ENCODE measurements at regions not wholly inside any gene's neighbourhood (a gene's known extent, or its start where the extent isn't known, plus 50 kb on each side); places are given as distances from the start of the nearest gene placed in this dataset.
"Not testable (repeated sequence)": the region's sequence is repeated elsewhere in the genome, so short reads cannot be mapped to it uniquely, and the experiment has no call there.

- no CpG with 5 or more reads among the region's 1 CpG for WGBS (ENCODE audit: insufficient coverage)
- Histone ChIP-seq H3K4me1 (ENCODE audit: control insufficient read depth, insufficient read depth, low read length) (no peaks in the 10 kb centered on the region), H3K27me3 (ENCODE audit: control insufficient read depth, insufficient read depth, low read length) (no peaks in the 10 kb centered on the region), H3K9me3 (ENCODE audit: control insufficient read depth, insufficient read depth, low read length) (peaks cover 8% of the 10 kb centered on the region), H3K27ac (ENCODE audit: low read depth, low read length) (no peak overlapping the region), H3K4me3 (ENCODE audit: low read depth, low read length) (no peak overlapping the region), H3K36me3 (ENCODE audit: control insufficient read depth, insufficient read depth, low read length) (no peaks in the 10 kb centered on the region)
- no peak for DNase-seq (ENCODE audit: low read depth in 4 of 6, low spot score in 6 of 6)
Observed at GRCh38 chr6:145155411-145155810, 579.9 kb downstream of the EPM2A start.

- no peak for DNase-seq (ENCODE audit: low read depth in 4 of 6, low spot score in 6 of 6)
Observed at GRCh38 chr6:145155873-145156782, 579.2 kb downstream of the EPM2A start.

GRCh38 chr6:145158636-145159035, 576.7 kb downstream of the EPM2A start:
- not testable (repeated sequence) for H3K9me3 ChIP-seq (ENCODE audit: control insufficient read depth, insufficient read depth, low read length); H3K27me3 ChIP-seq (ENCODE audit: control insufficient read depth, insufficient read depth, low read length); DNase-seq (ENCODE audit: low read depth in 4 of 6, low spot score in 6 of 6); H3K4me1 ChIP-seq (ENCODE audit: control insufficient read depth, insufficient read depth, low read length); H3K27ac ChIP-seq (ENCODE audit: low read depth, low read length); H3K36me3 ChIP-seq (ENCODE audit: control insufficient read depth, insufficient read depth, low read length); H3K4me3 ChIP-seq (ENCODE audit: low read depth, low read length)
- WGBS (ENCODE audit: insufficient coverage): no CpG with 5 or more reads among the region's 1 CpG

More at GRCh38 chr6:145155873-145156782, 579.2 kb downstream of the EPM2A start:
- no peak overlapping the region for H3K4me3 ChIP-seq (ENCODE audit: low read depth, low read length)
- no peaks in the 10 kb centered on the region for H3K36me3 ChIP-seq (ENCODE audit: control insufficient read depth, insufficient read depth, low read length)
- no peaks in the 10 kb centered on the region for H3K27me3 ChIP-seq (ENCODE audit: control insufficient read depth, insufficient read depth, low read length)
- no peak overlapping the region for H3K27ac ChIP-seq (ENCODE audit: low read depth, low read length)
- WGBS (ENCODE audit: insufficient coverage): 63% methylated on average over 2 of the region's 2 CpGs
- no peaks in the 10 kb centered on the region for H3K4me1 ChIP-seq (ENCODE audit: control insufficient read depth, insufficient read depth, low read length)
- peaks cover 8% of the 10 kb centered on the region for H3K9me3 ChIP-seq (ENCODE audit: control insufficient read depth, insufficient read depth, low read length)

GRCh38 chr6:145159921-145160320, 575.4 kb downstream of the EPM2A start:
- Histone ChIP-seq H3K4me3 (ENCODE audit: low read depth, low read length) (no peak overlapping the region), H3K36me3 (ENCODE audit: control insufficient read depth, insufficient read depth, low read length) (no peaks in the 10 kb centered on the region), H3K4me1 (ENCODE audit: control insufficient read depth, insufficient read depth, low read length) (no peaks in the 10 kb centered on the region), H3K27ac (ENCODE audit: low read depth, low read length) (no peak overlapping the region), H3K9me3 (ENCODE audit: control insufficient read depth, insufficient read depth, low read length) (peaks cover 8% of the 10 kb centered on the region), H3K27me3 (ENCODE audit: control insufficient read depth, insufficient read depth, low read length) (no peaks in the 10 kb centered on the region)
- DNase-seq (ENCODE audit: low read depth in 4 of 6, low spot score in 6 of 6): no peak

- Histone ChIP-seq H3K9me3 (ENCODE audit: control insufficient read depth, insufficient read depth, low read length) (peaks cover 8% of the 10 kb centered on the region), H3K36me3 (ENCODE audit: control insufficient read depth, insufficient read depth, low read length) (no peaks in the 10 kb centered on the region), H3K27ac (ENCODE audit: low read depth, low read length) (no peak overlapping the region), H3K27me3 (ENCODE audit: control insufficient read depth, insufficient read depth, low read length) (no peaks in the 10 kb centered on the region), H3K4me1 (ENCODE audit: control insufficient read depth, insufficient read depth, low read length) (no peaks in the 10 kb centered on the region), H3K4me3 (ENCODE audit: low read depth, low read length) (no peak overlapping the region)
- no CpG with 5 or more reads among the region's 1 CpG for WGBS (ENCODE audit: insufficient coverage)
- no peak for DNase-seq (ENCODE audit: low read depth in 4 of 6, low spot score in 6 of 6)
Observed at GRCh38 chr6:145161501-145161900, 573.8 kb downstream of the EPM2A start.

- no peak overlapping the region for H3K27ac ChIP-seq (ENCODE audit: low read depth, low read length)
- H3K27me3 ChIP-seq (ENCODE audit: control insufficient read depth, insufficient read depth, low read length): no peaks in the 10 kb centered on the region
- H3K4me3 ChIP-seq (ENCODE audit: low read depth, low read length): no peak overlapping the region
- WGBS (ENCODE audit: insufficient coverage): no CpG with 5 or more reads among the region's 2 CpGs
- no peaks in the 10 kb centered on the region for H3K9me3 ChIP-seq (ENCODE audit: control insufficient read depth, insufficient read depth, low read length)
- H3K4me1 ChIP-seq (ENCODE audit: control insufficient read depth, insufficient read depth, low read length): peaks cover 12% of the 10 kb centered on the region
- peak in 3 of 6 donors; percentile 19 to 58 (median 25) for DNase-seq (ENCODE audit: low read depth in 4 of 6, low spot score in 6 of 6)
- H3K36me3 ChIP-seq (ENCODE audit: control insufficient read depth, insufficient read depth, low read length): no peaks in the 10 kb centered on the region
Observed at GRCh38 chr6:145169726-145170224, 565.5 kb downstream of the EPM2A start.

- no peak for DNase-seq (ENCODE audit: low read depth in 4 of 6, low spot score in 6 of 6)
- H3K27ac ChIP-seq (ENCODE audit: low read depth, low read length): no peak overlapping the region
- no peaks in the 10 kb centered on the region for H3K9me3 ChIP-seq (ENCODE audit: control insufficient read depth, insufficient read depth, low read length)
- H3K4me1 ChIP-seq (ENCODE audit: control insufficient read depth, insufficient read depth, low read length): peaks cover 6% of the 10 kb centered on the region
- 86% methylated on average over 1 of the region's 6 CpGs for WGBS (ENCODE audit: insufficient coverage)
- no peaks in the 10 kb centered on the region for H3K27me3 ChIP-seq (ENCODE audit: control insufficient read depth, insufficient read depth, low read length)
- no peaks in the 10 kb centered on the region for H3K36me3 ChIP-seq (ENCODE audit: control insufficient read depth, insufficient read depth, low read length)
- H3K4me3 ChIP-seq (ENCODE audit: low read depth, low read length): no peak overlapping the region
Observed at GRCh38 chr6:145175470-145175869, 559.9 kb downstream of the EPM2A start.

- no peak for DNase-seq (ENCODE audit: low read depth in 4 of 6, low spot score in 6 of 6)
- H3K36me3 ChIP-seq (ENCODE audit: control insufficient read depth, insufficient read depth, low read length): no peaks in the 10 kb centered on the region
- no peaks in the 10 kb centered on the region for H3K4me1 ChIP-seq (ENCODE audit: control insufficient read depth, insufficient read depth, low read length)
- no peaks in the 10 kb centered on the region for H3K9me3 ChIP-seq (ENCODE audit: control insufficient read depth, insufficient read depth, low read length)
- no peak overlapping the region for H3K4me3 ChIP-seq (ENCODE audit: low read depth, low read length)
- H3K27me3 ChIP-seq (ENCODE audit: control insufficient read depth, insufficient read depth, low read length): no peaks in the 10 kb centered on the region
- WGBS (ENCODE audit: insufficient coverage): 87% methylated on average over 5 of the region's 5 CpGs
- H3K27ac ChIP-seq (ENCODE audit: low read depth, low read length): no peak overlapping the region
Observed at GRCh38 chr6:145178391-145178790, 556.9 kb downstream of the EPM2A start.

- Histone ChIP-seq H3K27me3 (ENCODE audit: control insufficient read depth, insufficient read depth, low read length) (no peaks in the 10 kb centered on the region), H3K4me1 (ENCODE audit: control insufficient read depth, insufficient read depth, low read length) (no peaks in the 10 kb centered on the region), H3K4me3 (ENCODE audit: low read depth, low read length) (no peak overlapping the region), H3K9me3 (ENCODE audit: control insufficient read depth, insufficient read depth, low read length) (no peaks in the 10 kb centered on the region), H3K36me3 (ENCODE audit: control insufficient read depth, insufficient read depth, low read length) (no peaks in the 10 kb centered on the region), H3K27ac (ENCODE audit: low read depth, low read length) (no peak overlapping the region)
- no CpG with 5 or more reads among the region's 2 CpGs for WGBS (ENCODE audit: insufficient coverage)
- DNase-seq (ENCODE audit: low read depth in 4 of 6, low spot score in 6 of 6): no peak
Observed at GRCh38 chr6:145187491-145188206, 547.7 kb downstream of the EPM2A start.
